COLO829 (cell line): ENCODE measurements at regions not wholly inside any gene's neighbourhood (a gene's known extent, or its start where the extent isn't known, plus 50 kb on each side); places are given as distances from the start of the nearest gene placed in this dataset.
"Not testable (repeated sequence)": the region's sequence is repeated elsewhere in the genome, so short reads cannot be mapped to it uniquely, and the experiment has no call there.

Experiments
- DNase-seq: peaks from one replicate; pipeline ENCODE4 v3.0.0; 2012; ENCODE audit warnings: low spot score

- no peak for DNase-seq
Observed at GRCh38 chr4:92012899-92013867, 290.6 kb upstream of the GRID2 start.

- DNase-seq, result no peak
Observed at GRCh38 chr4:92014067-92014466, 289.7 kb upstream of the GRID2 start.

- DNase-seq, result no peak
Observed at GRCh38 chr4:92021203-92021602, 282.6 kb upstream of the GRID2 start.

GRCh38 chr4:92021788-92022187, 282.0 kb upstream of the GRID2 start:
- DNase-seq, result no peak

DNA sequence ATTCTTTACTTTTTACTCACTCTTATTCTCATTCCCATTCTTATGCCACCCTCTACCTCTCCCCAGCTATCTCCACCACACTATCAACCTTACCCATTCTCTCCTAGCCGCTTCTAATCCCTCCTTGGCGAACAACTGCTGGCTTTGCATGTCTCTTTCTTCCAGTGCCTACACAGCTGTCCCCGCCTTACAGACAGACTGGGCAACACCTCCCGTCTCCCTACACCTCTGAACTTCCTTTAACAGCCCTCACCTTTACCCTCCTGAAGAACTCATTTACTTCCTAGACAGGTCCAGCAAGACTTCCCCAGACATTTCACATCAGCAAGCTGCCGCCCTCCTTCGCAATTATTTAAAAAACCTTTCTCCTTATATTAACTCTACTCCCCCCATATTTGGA, 274.9 kb upstream of the GRID2 start:
- DNase-seq, result not testable (repeated sequence)

DNA sequence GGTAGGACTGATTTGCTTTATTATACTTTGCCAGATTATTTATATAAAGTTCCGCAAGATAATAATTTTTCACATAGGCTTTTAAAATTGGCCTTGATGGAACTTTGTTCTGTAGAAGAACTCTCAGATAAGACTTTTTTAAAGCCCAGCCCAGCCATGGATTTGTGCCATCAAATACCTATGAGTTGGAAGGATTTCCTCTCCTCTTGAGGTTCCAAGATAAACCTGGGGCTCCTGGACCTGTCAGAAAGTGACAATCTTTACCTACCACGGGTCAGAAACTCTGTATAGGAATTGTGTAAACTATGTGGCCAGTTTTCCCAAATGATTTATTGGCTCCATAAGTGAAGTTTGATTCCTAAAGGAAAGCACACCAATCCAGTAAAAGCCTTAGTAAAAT, 271.9 kb upstream of the GRID2 start:
- DNase-seq, result no peak

DNA sequence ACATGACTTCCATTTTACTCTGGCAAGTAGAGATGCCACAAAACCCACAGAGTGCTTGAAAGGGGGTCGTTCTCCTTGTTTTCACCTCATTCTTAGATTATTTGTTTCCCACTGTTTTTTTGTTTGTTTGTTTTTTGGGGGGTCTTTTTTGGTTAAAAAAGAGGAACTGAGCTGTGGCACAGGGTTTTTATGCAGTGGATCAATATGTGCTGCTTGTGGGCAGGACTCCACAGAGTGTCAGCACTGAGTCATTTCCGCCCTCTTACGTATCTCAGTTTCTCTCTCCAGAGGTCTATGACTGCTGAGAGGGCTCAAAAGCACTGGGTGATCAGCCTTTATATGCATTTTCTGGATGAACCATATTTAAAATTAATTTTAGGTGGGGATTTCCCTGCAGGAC, 268.1 kb upstream of the GRID2 start:
- no peak for DNase-seq

GRCh38 chr4:92045718-92046117, 258.0 kb upstream of the GRID2 start:
- DNase-seq, result no peak

GRCh38 chr4:92047209-92047875, 256.4 kb upstream of the GRID2 start:
- no peak for DNase-seq

DNA sequence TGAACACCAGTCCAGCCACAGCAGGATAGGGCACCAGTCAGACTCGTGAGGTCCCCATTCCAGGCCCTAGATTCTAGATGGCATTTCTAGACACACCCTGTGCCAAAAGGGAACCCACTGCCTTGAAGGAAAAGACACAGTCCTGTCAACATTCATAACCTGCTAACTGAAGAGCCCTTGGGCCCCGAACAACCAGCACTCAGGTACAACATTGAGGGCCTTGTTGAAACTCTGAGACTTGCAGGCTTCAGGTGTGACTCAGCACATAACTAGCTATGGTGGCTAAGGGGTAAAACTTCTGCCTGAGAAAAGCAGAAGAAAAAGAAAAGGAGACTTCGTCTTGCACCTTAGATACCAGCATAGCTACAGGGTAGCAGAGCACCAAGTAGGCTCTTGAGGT, 252.9 kb upstream of the GRID2 start:
- DNase-seq, result no peak

DNA sequence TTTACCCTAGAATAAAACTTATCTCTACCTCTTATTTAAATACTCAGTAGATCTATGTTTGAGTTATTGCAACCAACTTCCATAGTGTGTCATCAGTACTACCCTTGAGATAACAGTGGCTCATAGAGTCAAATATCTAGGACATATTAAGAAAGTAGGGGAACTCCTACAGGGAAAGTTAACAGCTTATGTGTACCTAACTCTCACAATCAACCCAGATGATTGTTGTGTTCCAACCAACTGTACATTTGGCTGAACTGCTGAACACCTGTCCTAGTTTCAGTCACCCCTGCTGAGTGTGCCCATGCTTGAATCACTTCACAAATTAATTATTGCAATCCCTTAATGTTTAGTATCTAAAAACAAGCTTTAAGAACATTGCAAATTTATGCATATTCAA, 244.2 kb upstream of the GRID2 start:
- no peak for DNase-seq

- DNase-seq, result no peak
Observed at GRCh38 chr4:92060333-92060732, 243.4 kb upstream of the GRID2 start.

DNA sequence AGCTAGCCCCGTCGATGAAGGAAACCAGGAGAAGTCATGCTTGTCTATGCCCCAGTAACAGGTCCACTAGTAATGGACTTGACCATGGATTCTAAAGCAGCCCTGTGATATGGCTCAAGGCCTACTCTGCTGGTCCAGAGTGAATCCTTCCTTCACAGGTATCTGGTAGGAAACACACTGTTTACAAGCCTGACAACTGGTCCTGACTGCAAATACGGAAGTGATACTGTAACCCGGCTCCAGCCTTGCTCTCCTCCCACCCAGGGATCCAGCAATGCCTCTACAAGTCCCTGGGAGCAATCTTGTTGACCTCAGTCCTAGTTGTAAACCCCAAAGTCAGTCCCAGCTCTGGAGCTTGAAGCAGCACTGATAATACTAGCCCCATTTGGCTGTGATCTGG, 239.2 kb upstream of the GRID2 start:
- no peak for DNase-seq

DNA sequence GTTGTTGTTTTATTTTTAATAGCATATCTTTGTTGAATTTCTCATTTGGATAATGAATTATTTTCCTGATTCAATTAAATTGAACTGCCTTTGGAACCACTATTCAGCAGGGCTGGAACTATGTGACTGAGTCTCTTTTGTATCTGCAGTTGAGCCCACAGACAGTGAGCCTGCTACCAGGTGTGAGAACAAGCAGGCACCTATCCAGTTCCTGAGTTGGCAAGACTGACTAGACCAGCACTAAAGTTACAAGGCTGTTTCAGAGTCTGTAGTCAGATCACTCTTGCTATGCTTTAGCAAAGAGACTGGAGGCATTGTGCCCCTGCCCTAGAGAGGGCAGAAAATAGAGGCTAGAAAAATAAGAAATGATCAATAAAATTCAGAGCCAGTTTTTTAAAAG, 237.3 kb upstream of the GRID2 start:
- DNase-seq, result no peak

DNA sequence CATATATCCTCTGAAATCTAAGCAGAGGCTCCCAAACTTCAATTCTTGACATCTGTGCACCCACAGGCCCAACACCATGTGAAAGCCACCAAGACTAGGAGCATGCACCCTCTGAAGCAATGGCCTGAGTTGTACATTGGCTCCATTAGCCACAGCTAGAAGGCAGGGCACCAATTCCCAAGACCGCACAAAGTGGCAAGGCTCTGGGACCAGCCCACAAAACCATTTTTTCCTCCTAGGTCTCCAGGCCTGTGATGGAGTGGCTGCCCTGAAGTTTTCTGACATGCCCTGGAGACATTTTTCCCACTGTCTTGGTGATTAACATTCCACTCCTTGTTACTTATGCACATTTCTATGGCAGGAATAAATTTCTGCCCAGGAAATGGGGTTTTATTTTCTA, 232.2 kb upstream of the GRID2 start:
- no peak for DNase-seq

DNA sequence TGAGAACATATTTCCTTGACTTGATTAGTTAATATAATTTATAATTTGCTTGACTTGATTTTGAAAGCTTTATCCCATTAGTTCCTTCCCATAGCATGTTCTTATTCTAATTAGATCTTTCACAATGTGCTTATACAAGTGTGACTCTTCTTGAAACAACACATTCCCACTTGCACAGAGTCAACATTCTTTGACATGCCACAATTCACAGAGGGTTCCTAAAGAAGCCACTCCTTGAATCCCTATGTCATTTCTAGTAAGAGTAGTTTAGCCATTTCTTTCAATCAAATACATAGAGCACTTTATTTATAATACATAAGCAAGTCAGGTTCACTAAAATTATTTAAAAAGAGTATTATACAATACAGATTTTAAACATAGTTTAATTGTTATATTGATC, 228.9 kb upstream of the GRID2 start:
- no peak for DNase-seq

GRCh38 chr4:92090887-92091286, 212.9 kb upstream of the GRID2 start:
- no peak for DNase-seq

GRCh38 chr4:92091335-92091734, 212.4 kb upstream of the GRID2 start:
- DNase-seq, result peak; percentile 22

GRCh38 chr4:92099861-92100260, 203.9 kb upstream of the GRID2 start:
- DNase-seq, result no peak

GRCh38 chr4:92100975-92101374, 202.8 kb upstream of the GRID2 start:
- no peak for DNase-seq

GRCh38 chr4:92101737-92102172, 202.0 kb upstream of the GRID2 start:
- DNase-seq, result no peak

GRCh38 chr4:92104506-92104905, 199.3 kb upstream of the GRID2 start:
- DNase-seq, result no peak

GRCh38 chr4:92106816-92107215, 196.9 kb upstream of the GRID2 start:
- DNase-seq, result no peak
